Nephron (organoid): ENCODE measurements at regions not wholly inside any gene's neighbourhood (a gene's known extent, or its start where the extent isn't known, plus 50 kb on each side); places are given as distances from the start of the nearest gene placed in this dataset.
"Not testable (repeated sequence)": the region's sequence is repeated elsewhere in the genome, so short reads cannot be mapped to it uniquely, and the experiment has no call there.

ENCODE experiments used
- H3K27ac Mint-ChIP-seq, 3 experiments: 2 replicates each; pipeline ENCODE4 v1.8.0; 2020; ENCODE audit warnings: mixed read lengths in 3 of 3, mild to moderate bottlenecking in 2 of 3, moderate library complexity in 1 of 3
- H3K27me3 Mint-ChIP-seq: 2 replicates; pipeline ENCODE4 v1.8.0; 2021; ENCODE audit warnings: low read depth, mild to moderate bottlenecking, moderate library complexity, mixed read lengths
- H3K36me3 Mint-ChIP-seq: 2 replicates; pipeline ENCODE4 v1.8.0; 2020; ENCODE audit warnings: low read depth, mixed read lengths
- H3K4me1 Mint-ChIP-seq: 2 replicates; pipeline ENCODE4 v1.8.0; 2020; ENCODE audit warnings: mixed read lengths
- H3K4me3 Mint-ChIP-seq, 3 experiments: 2 replicates each; pipeline ENCODE4 v1.8.0; 2020; ENCODE audit warnings: mild to moderate bottlenecking in 3 of 3, mixed read lengths in 3 of 3, moderate library complexity in 2 of 3
- H3K9me3 Mint-ChIP-seq: 2 replicates; pipeline ENCODE4 v1.8.0; 2020; ENCODE audit warnings: mixed read lengths
- TF ChIP-seq, protein P1 (sequence below), 3 experiments: fragments of 200-600 bp; sonication (generic); IDR thresholded peaks; one replicate each; pipeline ENCODE4 v1.5.0; 2021; ENCODE audit warnings: antibody characterized with exemption in 3 of 3; ENCODE audit not compliant: unreplicated experiment in 3 of 3

DNA sequence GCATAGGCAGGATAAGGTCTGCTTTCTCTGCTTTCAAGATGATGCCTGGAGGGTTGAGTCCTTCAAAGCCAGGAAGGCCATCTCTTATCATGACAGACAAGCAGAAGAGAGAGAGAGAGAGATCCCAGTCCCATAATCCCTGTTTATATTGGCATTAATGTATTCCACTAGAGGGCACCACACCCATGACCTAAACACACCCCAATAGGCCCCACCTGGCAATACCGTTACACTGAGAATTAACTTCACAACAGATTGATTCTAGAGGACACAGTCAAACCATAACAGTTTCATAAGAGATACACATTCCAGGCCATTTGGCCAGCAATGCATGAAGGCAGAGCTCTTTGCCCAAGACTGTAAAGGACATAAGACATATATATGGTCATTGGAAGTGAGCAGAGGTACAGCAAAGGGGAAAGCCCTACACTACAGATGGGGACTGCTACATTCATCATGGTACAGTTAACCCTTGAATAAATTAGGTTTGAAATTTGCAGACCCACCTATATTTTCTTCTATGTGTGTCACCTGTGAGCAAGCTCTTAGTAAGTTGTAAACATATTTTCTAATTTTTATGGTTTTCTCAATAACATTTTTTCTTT, 1516.1 kb downstream of the RPIA start:
- Mint-ChIP-seq H3K9me3 (peaks cover 2% of the 10 kb centered on the region), H3K4me1 (no peaks in the 10 kb centered on the region), H3K27ac (no peak overlapping the region), H3K4me3 (no peak overlapping the region), H3K27me3 (peaks cover 8% of the 10 kb centered on the region), H3K36me3 (no peaks in the 10 kb centered on the region)
- TF ChIP-seq, protein P1, sequence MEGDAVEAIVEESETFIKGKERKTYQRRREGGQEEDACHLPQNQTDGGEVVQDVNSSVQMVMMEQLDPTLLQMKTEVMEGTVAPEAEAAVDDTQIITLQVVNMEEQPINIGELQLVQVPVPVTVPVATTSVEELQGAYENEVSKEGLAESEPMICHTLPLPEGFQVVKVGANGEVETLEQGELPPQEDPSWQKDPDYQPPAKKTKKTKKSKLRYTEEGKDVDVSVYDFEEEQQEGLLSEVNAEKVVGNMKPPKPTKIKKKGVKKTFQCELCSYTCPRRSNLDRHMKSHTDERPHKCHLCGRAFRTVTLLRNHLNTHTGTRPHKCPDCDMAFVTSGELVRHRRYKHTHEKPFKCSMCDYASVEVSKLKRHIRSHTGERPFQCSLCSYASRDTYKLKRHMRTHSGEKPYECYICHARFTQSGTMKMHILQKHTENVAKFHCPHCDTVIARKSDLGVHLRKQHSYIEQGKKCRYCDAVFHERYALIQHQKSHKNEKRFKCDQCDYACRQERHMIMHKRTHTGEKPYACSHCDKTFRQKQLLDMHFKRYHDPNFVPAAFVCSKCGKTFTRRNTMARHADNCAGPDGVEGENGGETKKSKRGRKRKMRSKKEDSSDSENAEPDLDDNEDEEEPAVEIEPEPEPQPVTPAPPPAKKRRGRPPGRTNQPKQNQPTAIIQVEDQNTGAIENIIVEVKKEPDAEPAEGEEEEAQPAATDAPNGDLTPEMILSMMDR (IDR thresholded peaks at IDR 0.05; ENCODE audit: unreplicated experiment in 3 of 3) = no peak

DNA sequence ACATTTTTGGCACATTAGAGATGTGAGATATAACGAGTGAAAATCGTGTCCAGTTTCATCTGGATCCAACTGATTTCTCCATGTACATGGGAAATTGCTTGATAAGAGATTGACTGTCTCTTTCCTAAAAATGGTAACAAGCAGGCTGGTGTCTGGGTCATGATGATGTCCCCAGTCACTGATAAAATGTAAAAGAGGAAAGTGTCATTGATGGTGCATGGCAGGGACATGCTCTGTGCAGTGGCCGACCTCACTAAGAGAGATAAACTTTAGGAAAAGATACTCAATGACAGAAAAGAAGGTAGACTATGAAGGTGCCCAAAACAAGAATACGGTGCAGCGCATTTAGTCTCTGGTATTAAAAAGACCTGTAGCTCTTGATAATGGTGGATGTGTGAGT, 1517.5 kb downstream of the RPIA start:
- Mint-ChIP-seq H3K27me3 (peaks cover 8% of the 10 kb centered on the region), H3K9me3 (peaks cover 2% of the 10 kb centered on the region), H3K36me3 (no peaks in the 10 kb centered on the region), H3K27ac (no peak overlapping the region), H3K4me3 (no peak overlapping the region), H3K4me1 (no peaks in the 10 kb centered on the region)
- TF ChIP-seq, protein P1 (IDR thresholded peaks at IDR 0.05; ENCODE audit: unreplicated experiment in 3 of 3) = no peak

DNA sequence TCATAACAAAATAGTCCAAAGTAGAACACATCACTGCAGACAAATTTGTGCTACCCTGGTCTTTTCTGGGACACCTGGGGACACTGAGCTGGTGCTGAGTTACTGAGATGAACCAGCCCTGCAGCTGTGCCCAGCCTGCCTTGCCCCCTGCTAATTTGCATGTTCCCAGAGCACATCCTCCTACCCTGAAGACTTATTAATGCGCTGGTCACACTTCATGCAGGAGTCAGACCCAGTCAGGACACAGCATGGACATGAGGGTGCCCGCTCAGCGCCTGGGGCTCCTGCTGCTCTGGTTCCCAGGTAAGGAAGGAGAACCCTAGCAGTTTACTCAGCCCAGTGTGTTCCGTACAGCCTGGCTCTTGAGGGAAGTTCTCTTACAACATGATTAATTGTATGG, 1518.3 kb downstream of the RPIA start:
- H3K4me3 Mint-ChIP-seq = no peak overlapping the region
- no peak overlapping the region for H3K27ac Mint-ChIP-seq
- no peaks in the 10 kb centered on the region for H3K4me1 Mint-ChIP-seq
- peaks cover 2% of the 10 kb centered on the region for H3K9me3 Mint-ChIP-seq
- H3K27me3 Mint-ChIP-seq = peaks cover 8% of the 10 kb centered on the region
- TF ChIP-seq, protein P1 (IDR thresholded peaks at IDR 0.05; ENCODE audit: unreplicated experiment in 3 of 3) = no peak
- no peaks in the 10 kb centered on the region for H3K36me3 Mint-ChIP-seq

DNA sequence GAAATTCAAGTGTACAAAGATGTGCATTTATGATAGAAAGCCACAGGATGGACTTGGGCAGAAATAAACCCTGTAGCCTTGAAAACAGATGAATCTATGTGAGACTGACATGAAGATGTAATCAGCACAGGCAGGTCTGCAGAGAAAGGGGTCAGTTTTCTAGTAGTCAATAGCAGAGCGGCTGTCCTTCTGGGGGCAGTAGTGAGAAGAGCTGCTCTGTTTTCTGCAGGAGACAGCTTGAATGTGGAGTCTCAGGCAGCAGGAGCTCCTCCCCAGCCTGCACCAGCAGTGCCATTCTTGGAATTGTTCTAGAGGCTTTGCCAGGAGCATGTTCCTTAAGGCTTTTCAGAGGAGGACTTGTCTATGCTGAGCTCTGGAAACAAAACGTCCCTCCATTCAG, 1524.4 kb downstream of the RPIA start:
- not testable (repeated sequence) for H3K4me3 Mint-ChIP-seq, H3K4me1 Mint-ChIP-seq, H3K27ac Mint-ChIP-seq, H3K27me3 Mint-ChIP-seq, H3K9me3 Mint-ChIP-seq, H3K36me3 Mint-ChIP-seq

DNA sequence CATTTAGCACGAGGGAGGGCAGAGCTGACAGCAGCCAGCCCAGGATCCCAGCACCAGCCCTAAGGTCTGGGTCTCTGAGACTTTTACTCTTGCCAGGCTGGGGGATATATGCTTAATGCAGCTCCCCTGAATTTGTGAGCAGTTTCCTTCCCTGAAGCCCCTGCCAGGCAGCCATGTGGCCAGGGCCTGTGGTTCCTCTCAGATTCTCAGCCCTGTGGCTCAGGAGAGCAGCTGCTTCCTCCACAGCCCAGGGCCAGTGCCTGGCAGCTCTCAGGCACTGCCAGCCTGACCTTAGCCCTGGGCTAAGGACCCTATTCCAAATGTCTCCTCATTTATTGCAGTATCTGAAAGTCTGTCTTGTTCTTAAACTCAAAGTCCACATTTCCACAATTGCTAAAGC, 1525.3 kb downstream of the RPIA start:
- H3K27me3 Mint-ChIP-seq, H3K4me3 Mint-ChIP-seq, H3K36me3 Mint-ChIP-seq, H3K4me1 Mint-ChIP-seq, H3K9me3 Mint-ChIP-seq, H3K27ac Mint-ChIP-seq: not testable (repeated sequence)

DNA sequence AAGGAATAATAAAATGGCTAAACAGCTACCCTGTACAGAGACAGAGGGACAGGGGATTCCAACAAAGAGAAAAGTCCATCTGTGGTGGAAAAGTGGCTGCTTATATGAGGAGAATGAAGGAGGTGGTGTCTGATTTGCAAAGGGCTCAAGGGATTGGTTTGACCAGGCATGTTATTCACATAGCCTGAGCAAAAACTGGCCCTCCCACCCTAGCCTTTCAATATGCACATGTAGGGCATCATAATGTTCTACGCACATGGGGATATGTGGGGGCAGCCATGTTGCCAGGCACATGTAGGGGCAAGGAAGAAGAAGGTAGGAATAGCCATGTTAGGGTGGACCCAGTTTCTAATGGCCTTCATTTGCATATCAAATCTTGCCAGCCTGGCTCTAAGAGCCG, 1527.1 kb downstream of the RPIA start:
- not testable (repeated sequence) for H3K27ac Mint-ChIP-seq, H3K27me3 Mint-ChIP-seq, H3K4me3 Mint-ChIP-seq, H3K4me1 Mint-ChIP-seq, H3K36me3 Mint-ChIP-seq, H3K9me3 Mint-ChIP-seq

DNA sequence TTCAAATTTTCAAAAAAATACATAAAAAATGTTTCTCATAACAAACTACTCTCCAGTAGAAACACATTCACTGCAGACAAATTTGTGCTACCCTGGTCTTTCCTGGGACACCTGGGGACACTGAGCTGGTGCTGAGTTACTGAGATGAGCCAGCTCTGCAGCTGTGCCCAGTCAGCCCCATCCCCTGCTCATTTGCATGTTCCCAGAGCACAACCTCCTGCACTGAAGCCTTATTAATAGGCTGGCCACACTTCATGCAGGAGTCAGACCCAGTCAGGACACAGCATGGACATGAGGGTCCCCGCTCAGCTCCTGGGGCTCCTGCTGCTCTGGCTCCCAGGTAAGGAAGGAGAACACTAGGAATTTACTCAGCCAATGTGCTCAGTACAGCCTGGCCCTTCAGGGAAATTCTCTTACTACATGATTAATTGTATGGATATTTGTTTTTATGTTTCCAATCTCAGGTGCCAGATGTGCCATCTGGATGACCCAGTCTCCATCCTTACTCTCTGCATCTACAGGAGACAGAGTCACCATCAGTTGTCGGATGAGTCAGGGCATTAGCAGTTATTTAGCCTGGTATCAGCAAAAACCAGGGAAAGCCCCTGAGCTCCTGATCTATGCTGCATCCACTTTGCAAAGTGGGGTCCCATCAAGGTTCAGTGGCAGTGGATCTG, 1529.3 kb downstream of the RPIA start:
- H3K4me3 Mint-ChIP-seq, H3K27me3 Mint-ChIP-seq, H3K9me3 Mint-ChIP-seq, H3K36me3 Mint-ChIP-seq, H3K27ac Mint-ChIP-seq, H3K4me1 Mint-ChIP-seq: not testable (repeated sequence)

DNA sequence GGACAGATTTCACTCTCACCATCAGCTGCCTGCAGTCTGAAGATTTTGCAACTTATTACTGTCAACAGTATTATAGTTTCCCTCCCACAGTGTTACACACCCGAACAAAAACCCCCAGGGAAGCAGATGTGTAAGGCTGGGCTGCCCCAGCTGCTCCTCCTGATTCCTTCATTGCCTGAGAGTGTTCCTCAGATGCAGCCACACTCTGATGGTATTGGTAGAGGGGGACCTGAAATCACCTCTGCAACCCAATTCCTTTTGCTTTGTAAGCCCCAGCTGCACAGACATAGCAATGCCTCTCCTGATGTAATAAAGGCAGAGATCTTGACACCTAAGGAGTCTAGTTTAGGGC, 1529.8 kb downstream of the RPIA start:
- Mint-ChIP-seq H3K4me3 (no peak overlapping the region), H3K36me3 (no peaks in the 10 kb centered on the region), H3K27ac (no peak overlapping the region), H3K4me1 (no peaks in the 10 kb centered on the region), H3K27me3 (peaks cover 9% of the 10 kb centered on the region), H3K9me3 (peaks cover 4% of the 10 kb centered on the region)
- TF ChIP-seq, protein P1 (IDR thresholded peaks at IDR 0.05; ENCODE audit: unreplicated experiment in 3 of 3) = no peak

DNA sequence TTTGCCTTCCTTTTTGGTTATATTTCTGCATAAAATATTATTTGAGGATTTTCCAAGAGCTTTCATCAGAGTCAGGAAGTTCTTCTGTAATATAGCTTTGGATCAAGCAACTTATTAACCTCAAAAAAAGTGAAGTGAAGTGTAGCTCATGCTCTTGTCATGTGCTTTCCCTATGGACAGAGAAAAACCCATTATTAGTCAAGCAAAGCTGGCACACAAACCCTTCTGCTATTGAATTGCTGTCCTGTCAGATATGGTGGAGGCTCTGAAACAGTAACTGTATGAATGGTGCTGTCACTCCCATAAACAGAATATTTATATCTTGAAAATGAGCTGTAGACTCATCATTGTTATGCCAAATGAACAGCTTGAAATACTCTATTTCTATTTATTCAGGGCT, 1533.3 kb downstream of the RPIA start:
- not testable (repeated sequence) for H3K9me3 Mint-ChIP-seq, H3K4me1 Mint-ChIP-seq, H3K27me3 Mint-ChIP-seq, H3K4me3 Mint-ChIP-seq, H3K27ac Mint-ChIP-seq, H3K36me3 Mint-ChIP-seq
